ENCODE measurements at regions not wholly inside any gene's neighbourhood (a gene's known extent, or its start where the extent isn't known, plus 50 kb on each side); places are given as distances from the start of the nearest gene placed in this dataset.

- H3K4me3 ChIP-seq (ENCODE audit: low read length): no peak overlapping the region
- no peak for DNase-seq (ENCODE audit: low read depth, low spot score)
These were observed 244.9 kb upstream of the MVB12B start for GRCh38 chr9:126081746-126082145.

DNA sequence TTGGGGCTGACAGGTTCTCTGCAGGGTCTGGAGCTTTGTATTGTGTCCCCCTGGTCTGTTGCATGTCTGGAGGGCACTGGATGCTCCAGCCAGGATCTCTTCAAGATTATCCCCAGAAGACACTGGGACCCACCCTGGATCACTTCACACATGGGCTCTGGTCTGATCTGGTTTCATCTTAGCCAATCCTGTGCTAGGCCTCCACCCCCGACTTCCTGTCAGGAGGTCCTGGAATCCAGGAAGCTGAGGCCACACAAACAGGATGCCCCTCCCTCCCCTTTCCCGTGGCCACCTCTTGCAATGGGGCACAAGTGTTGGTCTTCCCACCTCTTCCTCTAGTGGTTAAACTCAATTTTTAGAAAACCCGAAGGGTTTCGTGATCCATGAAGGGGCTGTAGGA, 242.6 kb upstream of the MVB12B start:
- no peak overlapping the region for H3K4me3 ChIP-seq (ENCODE audit: low read length)
- peak; percentile 17 for DNase-seq (ENCODE audit: low read depth, low spot score)

DNA sequence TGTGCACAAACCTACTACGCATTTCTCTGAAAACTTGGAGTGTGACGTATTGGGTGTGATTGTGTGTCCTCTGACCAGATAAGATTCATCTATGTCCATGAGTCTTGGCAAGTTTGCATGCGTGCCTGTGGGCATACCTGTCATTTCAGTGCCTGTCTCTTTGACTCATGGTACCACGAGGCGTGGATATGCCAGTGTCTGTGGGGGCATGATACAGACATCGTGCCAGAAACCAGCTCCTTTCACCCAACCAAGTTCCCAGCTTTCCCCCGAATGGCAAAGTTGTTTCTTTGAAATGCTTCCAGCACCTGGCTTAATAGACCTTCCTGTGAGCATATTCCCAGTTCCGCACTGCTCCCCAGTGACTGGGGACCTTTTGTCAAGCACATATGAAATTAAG, 241.9 kb upstream of the MVB12B start:
- H3K4me3 ChIP-seq (ENCODE audit: low read length): no peak overlapping the region
- DNase-seq (ENCODE audit: low read depth, low spot score): no peak

DNA sequence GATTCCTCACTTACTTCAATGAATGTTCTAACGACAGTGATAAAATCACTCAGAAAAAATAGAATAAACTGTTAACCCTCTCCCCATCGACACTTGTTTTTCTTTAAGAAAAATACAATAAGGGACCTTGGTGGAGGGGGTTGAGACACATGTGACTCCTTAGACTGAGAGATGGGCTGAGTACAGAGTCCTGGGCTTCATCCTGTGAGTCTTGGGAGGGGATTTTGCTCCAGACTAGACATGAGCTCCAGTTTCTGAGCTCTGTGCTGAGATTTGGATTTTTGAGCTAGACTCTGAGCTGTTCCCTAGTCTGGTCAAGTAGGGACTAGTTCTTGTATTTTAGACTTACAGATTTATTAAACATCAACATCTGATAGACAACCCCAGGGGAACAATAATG, 241.5 kb upstream of the MVB12B start:
- DNase-seq (ENCODE audit: low read depth, low spot score): no peak
- H3K4me3 ChIP-seq (ENCODE audit: low read length): no peak overlapping the region

DNA sequence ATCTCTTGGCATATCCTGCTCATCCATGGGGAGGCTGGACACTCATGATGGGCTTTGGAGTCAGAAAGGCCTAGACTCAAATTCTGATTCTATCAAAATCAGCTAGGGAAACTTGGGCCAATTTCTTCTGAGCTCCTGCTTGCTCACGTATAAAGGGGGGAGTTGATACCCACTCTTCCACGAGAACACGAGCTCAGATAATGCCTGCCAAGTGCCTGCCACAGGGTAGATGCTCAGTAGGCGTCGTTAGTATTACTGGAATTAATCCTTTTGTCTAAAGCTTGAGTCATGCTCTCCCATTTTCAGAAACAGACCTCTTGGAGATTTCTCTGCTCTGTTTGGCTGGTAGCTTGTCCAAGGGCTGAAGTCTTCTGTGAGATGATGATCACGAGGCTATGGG, 238.3 kb upstream of the MVB12B start:
- H3K4me3 ChIP-seq (ENCODE audit: low read length): no peak overlapping the region
- DNase-seq (ENCODE audit: low read depth, low spot score): no peak

DNA sequence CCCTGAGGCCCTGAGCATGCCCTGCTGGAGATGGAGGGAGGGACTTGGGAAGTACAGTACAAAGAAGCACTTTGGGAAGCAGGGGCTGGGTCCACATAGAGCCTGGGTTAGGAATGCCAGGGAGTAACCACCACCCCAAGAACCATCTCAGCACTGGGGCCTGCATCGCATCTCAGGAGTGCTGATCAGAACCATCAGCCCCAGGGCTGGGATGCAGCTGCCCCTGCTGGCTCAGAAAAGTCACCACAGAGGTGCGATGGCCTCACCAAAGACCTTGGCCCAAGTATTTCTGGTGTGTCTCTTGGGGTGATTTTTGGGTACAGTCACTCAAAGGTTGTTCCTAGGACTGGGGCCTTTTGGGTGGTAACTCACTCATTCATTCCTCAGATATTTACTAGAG, 236.8 kb upstream of the MVB12B start:
- no peak for DNase-seq (ENCODE audit: low read depth, low spot score)
- no peak overlapping the region for H3K4me3 ChIP-seq (ENCODE audit: low read length)

GRCh38 chr9:126093771-126094170, 232.9 kb upstream of the MVB12B start:
- no peak overlapping the region for H3K4me3 ChIP-seq (ENCODE audit: low read length)
- DNase-seq (ENCODE audit: low read depth, low spot score): peak; percentile 6

GRCh38 chr9:126095546-126096190, 231.0 kb upstream of the MVB12B start:
- no peak for DNase-seq (ENCODE audit: low read depth, low spot score)
- H3K4me3 ChIP-seq (ENCODE audit: low read length): no peak overlapping the region

DNA sequence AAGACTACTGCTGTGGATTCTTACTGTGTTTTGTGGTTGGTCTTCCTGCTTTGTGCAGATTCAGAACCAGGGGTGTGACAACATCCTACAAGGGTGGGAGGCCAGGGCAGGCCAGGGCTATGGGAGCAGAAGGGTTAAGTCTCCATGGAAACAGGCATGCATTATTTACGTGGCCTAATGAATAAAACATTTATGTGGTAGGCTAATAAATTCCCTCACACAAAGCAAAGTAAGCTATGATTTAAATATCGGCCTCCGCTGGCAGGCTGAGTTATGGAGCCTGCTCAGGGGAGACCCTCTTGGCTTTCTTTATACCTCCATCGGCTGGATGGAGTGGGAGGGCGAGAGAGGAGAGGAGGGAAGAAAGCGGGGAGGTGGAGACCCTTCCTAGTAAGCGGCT, 230.3 kb upstream of the MVB12B start:
- no peak for DNase-seq (ENCODE audit: low read depth, low spot score)

DNA sequence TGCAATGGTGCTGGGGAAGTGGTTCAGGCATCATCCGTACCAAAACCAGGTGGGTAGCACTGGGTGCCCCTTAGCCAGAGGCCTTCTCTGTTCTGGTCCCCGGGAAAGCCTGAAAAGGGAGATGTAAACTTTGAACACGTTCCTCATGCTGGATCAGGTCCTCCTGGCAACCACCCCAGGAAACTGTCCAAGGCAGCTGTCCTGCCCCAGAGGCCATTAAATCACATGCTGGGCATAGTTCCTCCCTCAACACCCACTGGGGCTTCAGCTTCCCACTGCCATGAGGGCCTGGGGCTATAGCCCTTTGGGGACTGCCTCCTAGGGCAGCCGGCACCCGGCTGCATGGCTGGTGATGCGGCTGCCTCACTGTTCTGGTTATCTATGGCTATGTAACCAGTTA, 228.9 kb upstream of the MVB12B start:
- DNase-seq (ENCODE audit: low read depth, low spot score): no peak
- no peak overlapping the region for H3K4me3 ChIP-seq (ENCODE audit: low read length)

More for the DNA sequence above, 230.3 kb upstream of the MVB12B start:
- no peak overlapping the region for H3K4me3 ChIP-seq (ENCODE audit: low read length)

DNA sequence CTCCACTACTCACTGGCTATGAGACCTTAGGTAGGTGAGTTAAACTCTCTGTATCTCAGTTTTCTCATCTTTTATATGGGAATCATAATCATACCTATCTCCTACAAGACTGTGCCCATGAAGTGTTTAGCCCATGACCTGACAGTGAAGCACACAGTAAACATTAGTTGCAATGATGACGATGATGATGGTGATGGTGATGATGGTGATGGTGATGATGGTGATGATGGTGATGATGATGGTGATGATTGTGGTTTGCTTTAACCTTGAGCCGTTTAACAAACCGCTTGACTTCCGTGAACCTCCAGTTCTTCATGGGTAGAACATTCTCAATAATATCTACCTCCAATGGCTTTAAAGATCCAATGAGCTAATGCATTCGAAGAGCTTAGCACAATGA, 220.2 kb upstream of the MVB12B start:
- no peak for DNase-seq (ENCODE audit: low read depth, low spot score)
- H3K4me3 ChIP-seq (ENCODE audit: low read length): no peak overlapping the region

- DNase-seq (ENCODE audit: low read depth, low spot score): no peak
- no peak overlapping the region for H3K4me3 ChIP-seq (ENCODE audit: low read length)
These were observed 218.9 kb upstream of the MVB12B start for GRCh38 chr9:126107693-126108092.

DNA sequence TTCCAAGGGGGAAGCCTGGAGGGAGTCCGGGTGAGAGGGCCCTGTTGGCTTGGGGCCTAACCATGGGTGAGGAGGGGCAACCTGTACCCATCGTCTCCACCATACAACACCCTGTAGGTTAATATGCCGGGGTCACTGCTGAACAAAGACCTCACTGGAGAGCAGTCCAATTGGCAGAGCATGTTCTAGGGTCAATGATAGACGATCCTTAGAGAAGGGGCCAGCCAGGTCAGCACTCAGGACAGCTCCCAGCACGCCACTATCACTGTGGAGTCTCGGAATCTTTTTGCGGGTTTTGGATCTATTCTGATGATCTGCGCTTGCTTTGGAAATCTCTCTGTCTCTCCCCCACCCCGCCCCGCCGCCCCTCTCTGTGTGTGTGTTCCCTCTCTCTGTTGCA, 218.4 kb upstream of the MVB12B start:
- DNase-seq (ENCODE audit: low read depth, low spot score): no peak
- H3K4me3 ChIP-seq (ENCODE audit: low read length): no peak overlapping the region

DNA sequence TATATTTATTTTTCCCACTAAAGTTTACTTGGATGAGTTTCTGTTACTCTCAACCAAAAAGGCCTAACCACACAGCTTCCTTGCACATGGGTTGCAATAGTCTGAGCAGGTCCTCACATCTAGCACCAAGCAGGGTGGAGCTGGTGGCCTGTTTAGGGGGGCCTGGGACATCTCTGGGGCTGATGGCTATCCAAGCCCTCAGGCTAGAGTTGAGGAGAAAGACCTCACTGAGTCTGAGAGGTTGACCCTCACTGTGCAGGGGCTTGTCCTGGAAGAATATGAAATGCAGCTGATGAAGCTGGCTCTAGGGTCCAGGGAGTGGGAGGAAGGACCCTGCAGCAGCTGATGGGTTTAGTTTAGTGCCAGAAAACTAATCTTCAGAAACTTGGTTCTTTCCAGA, 217.1 kb upstream of the MVB12B start:
- DNase-seq (ENCODE audit: low read depth, low spot score): no peak
- no peak overlapping the region for H3K4me3 ChIP-seq (ENCODE audit: low read length)

DNA sequence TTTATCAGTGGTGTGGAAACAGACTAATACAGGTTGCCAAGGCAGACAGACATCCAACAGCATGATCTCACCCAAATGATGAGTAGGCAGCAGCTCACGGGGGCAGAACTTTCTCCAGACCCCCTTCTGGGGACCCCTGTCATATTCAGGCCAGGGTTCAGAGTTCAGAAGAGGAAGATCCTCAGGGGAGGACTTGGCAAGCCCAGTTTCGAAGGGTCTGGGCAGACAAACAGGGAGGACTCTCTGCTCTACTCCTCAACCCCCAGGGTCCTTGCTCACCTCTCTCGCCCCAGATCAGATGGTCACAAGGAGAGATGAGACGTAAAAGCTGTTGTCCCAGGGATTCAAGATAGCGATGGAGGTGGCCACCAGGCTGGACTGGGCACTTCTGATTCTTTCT, 215.1 kb upstream of the MVB12B start:
- no peak overlapping the region for H3K4me3 ChIP-seq (ENCODE audit: low read length)
- DNase-seq (ENCODE audit: low read depth, low spot score): no peak

- no peak for DNase-seq (ENCODE audit: low read depth, low spot score)
- no peak overlapping the region for H3K4me3 ChIP-seq (ENCODE audit: low read length)
These were observed 214.4 kb upstream of the MVB12B start for GRCh38 chr9:126112135-126112720.

DNA sequence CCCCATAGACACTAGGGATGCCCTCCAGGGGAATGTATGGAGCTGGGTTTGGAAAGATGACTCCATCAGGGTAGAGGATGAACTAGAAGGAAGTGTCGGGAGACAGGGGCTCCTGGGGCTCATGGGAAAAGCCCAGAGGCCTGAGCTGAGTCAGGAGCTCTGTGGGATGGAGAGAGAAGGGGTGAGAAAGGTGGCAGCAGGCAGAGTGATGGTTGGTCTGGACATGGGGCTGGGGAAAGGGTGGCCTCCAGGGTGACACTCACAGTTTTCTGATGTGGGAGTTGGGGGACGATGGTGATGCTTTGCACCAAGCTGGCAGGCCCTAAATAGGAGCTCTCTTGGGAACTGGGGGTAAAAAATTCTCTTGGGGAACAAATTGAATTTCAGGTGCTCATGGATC, 213.5 kb upstream of the MVB12B start:
- H3K4me3 ChIP-seq (ENCODE audit: low read length): no peak overlapping the region
- no peak for DNase-seq (ENCODE audit: low read depth, low spot score)

DNA sequence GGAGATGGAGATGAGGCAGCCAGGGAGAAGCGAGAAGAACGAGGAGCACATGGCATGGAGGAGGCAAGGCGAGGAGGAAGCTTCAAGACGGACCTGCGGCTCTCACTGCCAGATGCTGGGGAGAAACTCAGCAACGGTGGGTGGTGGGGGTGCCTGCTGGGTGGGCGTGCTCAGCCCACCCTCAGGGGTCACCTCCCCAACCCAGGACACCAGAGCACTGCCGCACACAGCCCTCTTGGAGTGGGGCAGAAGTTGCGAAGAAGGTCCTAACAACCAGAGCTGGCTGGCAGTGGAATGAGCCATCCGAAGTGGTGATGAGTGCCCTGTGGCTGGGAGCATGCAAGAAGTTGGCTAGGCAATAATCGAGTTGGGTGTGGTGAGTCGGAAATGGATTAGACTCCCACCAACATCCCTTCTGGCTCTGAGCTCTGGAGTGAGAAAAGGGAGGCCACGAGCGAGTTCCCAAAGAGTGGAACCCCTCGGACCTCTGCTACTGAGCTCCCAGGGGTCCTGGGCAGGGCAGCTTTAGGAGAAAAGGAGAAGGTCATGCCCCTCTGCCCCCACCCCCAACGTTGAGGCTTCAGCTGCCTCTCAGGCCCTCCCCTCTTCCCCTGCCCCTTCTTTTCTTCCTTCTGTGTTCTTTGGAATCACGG, 212.7 kb upstream of the MVB12B start:
- no peak overlapping the region for H3K4me3 ChIP-seq (ENCODE audit: low read length)
- no peak for DNase-seq (ENCODE audit: low read depth, low spot score)

DNA sequence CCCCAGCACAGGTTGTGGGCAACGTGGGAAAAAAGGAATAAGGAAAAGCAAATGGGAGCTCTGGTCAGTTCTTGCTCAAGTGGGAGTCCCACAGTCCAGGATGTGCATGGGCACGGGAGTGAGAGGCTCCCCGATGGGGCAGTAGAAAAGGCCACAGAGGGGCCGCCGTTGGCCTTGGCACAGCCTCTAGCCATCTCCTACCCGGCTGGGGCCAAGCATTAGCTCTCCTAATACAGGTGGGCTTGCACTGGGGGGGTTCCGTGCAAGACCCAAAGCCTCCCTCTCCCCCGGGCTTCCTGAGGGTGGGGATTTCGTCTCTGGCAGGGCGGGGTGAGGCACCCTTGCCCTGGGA, 212.2 kb upstream of the MVB12B start:
- H3K4me3 ChIP-seq (ENCODE audit: low read length): no peak overlapping the region
- DNase-seq (ENCODE audit: low read depth, low spot score): no peak

DNA sequence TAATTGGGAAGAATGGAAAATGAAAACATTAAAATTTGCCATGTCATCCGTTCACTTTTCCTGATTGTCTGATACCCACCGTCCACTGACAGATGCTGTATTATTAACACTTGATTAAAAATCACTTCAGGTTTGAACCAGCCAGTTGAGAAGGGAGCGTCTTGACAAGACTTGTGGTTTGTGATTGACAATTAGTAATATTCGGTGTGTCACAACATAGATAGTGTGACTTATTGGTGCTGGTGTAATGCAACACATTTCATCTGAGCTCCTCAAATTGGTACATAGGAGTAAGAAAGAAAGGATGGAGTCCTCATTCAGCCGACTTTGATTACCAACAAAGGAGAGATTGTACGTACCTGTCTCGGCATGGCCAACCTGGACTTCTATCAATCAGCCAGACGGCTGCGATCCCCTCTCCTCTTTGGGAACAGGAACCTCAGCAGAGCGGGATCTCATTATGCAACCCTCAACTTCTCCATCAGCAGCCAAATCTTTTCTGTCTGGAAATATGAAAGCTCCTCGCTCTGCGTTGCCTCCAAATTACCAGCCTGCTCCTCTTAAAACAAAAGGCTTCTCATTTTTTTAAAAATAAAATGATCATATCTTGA, 211.7 kb upstream of the MVB12B start:
- H3K4me3 ChIP-seq (ENCODE audit: low read length): no peak overlapping the region
- no peak for DNase-seq (ENCODE audit: low read depth, low spot score)

Data from Jurkat, Clone E6-1 (cell line).